Stimulated activated naive CD8-positive, alpha-beta T cell treated with anti-CD3 and anti-CD28 coated beads, Interleukin-15, Interleukin-2, amounts not matched to agents 100 U/mL and 50 U/mL, for 24 hours (primary cell): ENCODE measurements at regions not wholly inside any gene's neighbourhood (a gene's known extent, or its start where the extent isn't known, plus 50 kb on each side); places are given as distances from the start of the nearest gene placed in this dataset.
A peak's percentile ranks its signal among the peaks of the same experiment; 100 is the strongest.

Experiments used
- ATAC-seq: fragments of 150-1000 bp; cut with Tn5 transposase; one replicate; pipeline ENCODE4 v1.10.0; 2021
- DNase-seq: peaks from one replicate; pipeline ENCODE4 v3.0.0; 2021

DNA sequence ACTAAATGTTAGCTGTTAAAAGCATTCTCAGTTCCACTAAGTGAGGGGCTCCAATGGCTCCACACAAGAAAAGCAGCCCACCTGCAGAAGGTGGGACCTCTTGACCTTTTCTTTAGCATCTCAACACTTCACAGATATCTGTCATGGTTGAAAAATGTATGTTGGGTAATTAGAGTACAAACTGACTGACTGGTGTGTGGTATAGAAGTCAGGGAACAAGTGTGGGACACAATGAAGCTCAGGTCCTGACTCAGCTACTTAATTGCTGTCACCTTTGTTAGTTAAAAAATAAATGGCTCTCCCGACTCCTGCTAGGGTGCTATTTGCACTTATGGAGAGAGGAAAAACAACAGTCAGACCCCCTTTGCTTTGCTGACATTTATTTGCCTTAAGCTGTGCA lies 299.0 kb downstream of the TTC6 start:
- DNase-seq (no peak), ATAC-seq (no peak)

DNA sequence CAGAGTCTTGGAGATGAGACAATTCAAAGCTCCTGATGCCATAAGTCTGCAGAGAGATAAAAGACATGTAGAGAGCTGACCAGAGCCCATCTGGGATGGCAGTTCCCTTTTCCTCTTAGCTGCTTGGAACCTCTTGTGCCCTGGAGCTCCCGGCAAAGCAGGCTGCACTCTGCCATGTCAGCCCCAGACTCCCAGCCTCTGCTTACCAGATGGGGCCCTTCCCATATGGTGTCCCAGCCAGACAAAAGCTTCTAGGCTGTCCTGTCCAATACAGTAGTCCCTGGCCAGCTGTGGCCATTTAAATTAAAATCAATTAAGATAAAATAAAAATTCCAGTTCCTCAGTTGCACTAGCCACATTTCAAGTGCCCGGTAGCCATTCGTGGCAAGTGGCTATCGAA lies 303.9 kb downstream of the TTC6 start:
- no peak for DNase-seq
- no peak for ATAC-seq

DNA sequence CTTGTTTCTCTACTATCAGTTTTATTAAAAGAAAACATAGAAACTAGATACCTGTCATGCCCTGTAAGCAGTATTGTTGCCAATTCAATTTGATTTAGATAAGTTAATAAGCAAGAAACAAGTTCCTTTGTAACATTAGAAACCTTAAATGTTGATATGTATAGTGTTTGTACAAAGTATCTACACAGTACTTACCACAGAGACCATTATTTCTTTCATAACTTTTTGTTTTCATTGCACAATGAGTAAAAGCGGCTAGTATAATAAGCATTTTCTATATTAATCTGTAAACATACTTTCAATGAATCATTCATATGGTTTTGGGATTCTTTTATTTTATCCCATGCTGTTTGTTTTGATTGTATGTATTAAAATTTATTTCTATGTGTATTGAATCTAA lies 305.1 kb downstream of the TTC6 start:
- DNase-seq, result no peak
- ATAC-seq, result no peak

- no peak for DNase-seq
- no peak for ATAC-seq
These were observed 305.7 kb upstream of the SSTR1 start for GRCh38 chr14:37901978-37902377.

- DNase-seq (peak; percentile 6), ATAC-seq (no peak)
These were observed 304.1 kb upstream of the SSTR1 start for GRCh38 chr14:37903343-37904191.

GRCh38 chr14:37924622-37925021 lies 283.1 kb upstream of the SSTR1 start:
- DNase-seq (no peak), ATAC-seq (no peak)

DNA sequence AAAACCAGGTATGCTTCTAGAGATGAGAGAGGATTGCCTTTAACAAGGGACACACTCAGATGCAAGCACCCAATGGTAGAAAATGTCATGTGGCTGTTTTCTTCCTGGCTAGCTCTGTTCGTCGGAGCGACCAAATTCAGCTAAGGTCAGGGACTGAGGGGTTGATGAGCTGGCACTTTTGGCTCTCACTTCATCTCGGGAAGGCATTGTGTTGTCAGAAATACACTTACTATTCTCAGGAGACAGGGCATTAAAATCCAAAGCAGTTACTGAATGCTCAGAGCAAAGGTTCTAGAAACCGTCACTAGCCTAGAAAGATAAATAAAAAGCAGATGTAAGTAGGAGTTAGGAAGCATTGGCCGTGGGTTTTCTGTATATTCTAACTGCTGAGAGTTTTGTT lies 275.7 kb upstream of the SSTR1 start:
- no peak for ATAC-seq
- no peak for DNase-seq

GRCh38 chr14:37932481-37932880 lies 275.2 kb upstream of the SSTR1 start:
- ATAC-seq (no peak), DNase-seq (no peak)

DNA sequence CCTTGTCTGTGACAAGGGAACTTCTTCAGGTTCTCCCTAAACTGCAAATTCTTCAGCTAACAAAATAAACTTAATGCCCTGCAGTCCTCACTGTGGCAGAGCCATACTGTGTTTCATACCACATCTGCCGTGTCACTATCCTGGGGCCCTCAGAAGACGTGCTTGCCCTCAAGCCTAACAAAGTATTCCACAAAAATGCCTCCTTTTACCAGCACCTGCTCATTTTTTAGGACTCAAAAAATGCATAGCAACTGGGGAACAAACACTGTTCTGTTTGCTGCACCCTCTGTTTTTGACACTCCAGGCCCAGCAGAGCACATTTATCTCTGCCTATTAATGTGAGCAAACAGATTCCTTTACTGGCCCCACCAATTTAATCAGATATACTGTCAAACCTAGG lies 270.7 kb upstream of the SSTR1 start:
- ATAC-seq, result no peak

DNA sequence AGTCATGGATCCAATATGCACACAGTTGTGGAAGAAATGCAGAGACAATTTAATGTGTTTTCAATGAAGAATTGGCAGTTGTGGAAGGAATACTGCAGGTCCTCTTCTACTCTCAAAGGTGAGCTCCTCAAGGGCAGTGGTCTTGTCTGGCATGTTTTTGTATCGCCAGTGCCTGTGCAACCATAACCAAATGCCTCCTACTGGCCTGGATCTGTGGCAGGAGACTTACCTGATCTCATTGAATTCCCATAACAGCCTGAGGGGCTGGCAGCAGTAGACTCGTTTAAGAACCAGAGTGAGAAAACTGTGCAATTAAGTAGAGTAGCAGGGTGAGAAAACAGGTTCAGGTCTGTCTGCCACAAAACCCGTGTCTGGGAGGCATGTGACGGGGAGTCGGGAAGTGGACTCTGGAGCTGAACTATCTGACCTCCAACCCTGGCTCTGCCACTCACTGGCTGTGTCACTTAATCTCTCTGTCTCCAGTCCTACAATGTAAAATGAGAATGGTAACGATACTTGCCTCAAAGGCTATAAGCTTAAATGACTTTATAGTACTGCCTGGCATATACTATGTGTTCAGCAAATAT lies 268.2 kb upstream of the SSTR1 start:
- ATAC-seq, result no peak
- no peak for DNase-seq

More for the DNA sequence above, 270.7 kb upstream of the SSTR1 start:
- no peak for DNase-seq

GRCh38 chr14:37945959-37946358 lies 261.7 kb upstream of the SSTR1 start:
- no peak for ATAC-seq
- DNase-seq, result no peak

- ATAC-seq (no peak), DNase-seq (no peak)
These were observed 260.9 kb upstream of the SSTR1 start for GRCh38 chr14:37946819-37947218.

DNA sequence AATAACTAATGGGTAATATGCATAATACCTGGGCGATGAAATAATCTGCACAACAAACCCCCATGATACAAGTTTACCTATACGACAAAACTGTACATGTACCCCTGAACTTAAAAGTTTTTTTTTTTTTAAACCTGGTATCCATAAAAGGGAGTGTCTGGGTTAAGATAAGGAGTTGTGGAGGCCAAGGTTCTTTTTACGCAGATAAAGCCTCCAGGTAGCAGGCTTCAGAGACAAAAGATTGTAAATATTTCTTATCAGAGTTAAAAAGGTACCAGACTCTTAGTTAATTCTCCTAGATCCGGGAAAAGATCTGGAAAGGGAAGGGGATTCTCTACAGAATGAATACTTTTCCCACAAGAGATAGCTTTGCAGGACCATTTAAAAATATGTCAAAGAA lies 259.4 kb upstream of the SSTR1 start:
- no peak for ATAC-seq

DNA sequence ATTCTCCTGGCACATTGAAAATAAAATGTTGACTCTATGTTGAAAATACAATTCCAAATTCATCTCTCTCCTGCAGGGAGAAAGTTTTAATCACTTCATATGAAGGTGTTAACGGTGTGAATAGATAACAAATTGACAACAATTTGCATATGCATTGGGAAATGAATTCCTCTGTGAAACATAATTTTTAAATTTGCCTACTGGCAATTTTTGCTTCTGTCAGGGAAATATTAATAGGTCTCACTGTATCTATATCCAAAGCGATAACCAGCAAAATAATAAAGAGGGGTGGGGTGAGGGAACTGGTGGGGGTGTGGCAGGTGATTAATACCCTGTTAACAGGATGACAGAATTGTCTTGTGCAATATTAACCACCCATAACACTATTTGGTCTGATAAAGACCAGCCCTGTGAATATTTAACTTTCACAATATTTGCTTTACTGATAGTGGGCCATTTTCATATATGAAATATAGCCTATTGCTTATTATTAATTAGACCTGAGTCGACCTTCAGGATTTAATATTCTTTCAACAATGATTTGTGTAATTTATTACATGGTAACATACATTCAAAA lies 239.0 kb upstream of the SSTR1 start:
- no peak for DNase-seq
- no peak for ATAC-seq

More for the DNA sequence above, 259.4 kb upstream of the SSTR1 start:
- DNase-seq, result no peak

DNA sequence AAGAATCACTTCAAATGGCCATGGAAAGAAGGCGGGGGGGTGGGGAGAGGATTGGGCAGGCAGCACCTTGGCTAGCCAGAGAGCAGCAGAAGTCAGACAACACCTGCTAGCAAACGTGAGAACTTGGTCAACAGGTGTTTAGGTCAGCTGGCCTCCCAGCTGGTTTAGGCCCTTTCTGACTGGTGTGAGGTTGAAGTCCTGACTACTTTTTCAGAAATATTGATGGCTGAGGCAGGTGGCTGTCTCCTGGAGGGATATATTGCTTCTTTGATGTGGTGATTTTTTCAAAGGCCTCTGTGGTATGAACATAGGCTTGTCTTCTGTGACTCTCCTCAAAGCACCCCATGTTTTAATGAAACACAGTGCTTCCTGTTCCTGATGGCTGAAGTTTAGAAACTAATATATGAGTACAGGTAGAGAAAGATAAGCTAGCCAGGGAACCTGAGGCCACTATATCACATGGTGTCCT lies 238.2 kb upstream of the SSTR1 start:
- no peak for ATAC-seq
- DNase-seq, result no peak

DNA sequence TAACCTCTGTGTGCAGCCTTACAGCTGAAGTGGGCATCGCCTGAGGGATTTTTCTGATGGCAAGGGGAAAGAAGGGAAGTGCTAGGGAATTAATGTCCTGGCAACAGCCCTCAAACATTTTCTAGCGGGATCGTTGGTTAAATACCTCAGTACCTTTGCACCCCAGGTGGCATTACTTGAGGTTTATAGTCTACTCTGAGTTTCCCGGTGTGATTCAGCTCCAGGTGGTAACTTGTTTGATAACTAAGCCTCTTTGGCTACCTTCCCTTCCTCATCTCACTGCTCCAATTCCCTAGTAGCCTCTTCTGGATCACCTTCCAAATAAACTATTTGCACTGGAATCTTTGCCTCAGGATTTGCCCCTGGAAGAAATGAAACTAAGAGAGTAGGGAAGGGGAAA lies 237.0 kb upstream of the SSTR1 start:
- ATAC-seq, result no peak

GRCh38 chr14:37972941-37973887 lies 234.5 kb upstream of the SSTR1 start:
- ATAC-seq (no peak), DNase-seq (no peak)

More for the DNA sequence above, 237.0 kb upstream of the SSTR1 start:
- DNase-seq, result no peak

DNA sequence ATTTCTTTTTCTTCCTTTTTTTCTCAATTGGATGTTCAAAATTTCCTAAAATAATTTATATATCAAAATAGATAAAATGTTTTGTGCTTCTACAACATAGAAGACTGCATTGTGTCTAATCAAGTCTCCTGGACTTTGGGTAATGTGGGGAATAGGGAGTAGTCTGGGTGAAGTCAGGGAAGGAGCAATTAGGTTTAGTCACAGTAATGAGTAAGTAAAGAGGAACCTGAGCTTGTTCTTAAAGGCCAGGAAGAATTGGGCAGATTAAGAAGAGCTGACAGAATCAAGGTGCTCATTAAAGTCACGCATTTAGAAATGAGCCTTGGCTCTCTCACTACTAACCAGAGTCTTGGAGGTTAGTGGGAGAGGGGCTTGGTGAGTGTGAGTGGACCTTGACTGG lies 233.3 kb upstream of the SSTR1 start:
- DNase-seq, result no peak
- ATAC-seq, result no peak

DNA sequence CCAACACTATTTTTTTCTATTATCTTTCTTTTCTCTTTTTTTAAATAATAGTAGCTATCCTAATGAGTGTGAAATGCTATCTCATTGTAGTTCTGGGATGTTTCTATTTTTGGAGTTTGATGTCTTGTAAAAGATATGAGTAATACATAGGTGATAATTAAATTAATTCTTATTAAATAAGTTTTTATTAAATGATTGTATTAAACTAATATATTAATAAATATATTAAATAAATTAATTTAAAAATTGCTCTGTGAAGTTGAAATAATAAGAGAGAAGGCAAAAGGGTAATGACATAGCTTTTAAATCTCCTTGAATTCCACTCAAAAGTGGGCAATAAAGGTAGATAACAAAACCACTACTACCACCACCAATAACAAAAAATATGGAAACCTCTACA lies 230.2 kb upstream of the SSTR1 start:
- DNase-seq, result no peak
- ATAC-seq, result no peak

DNA sequence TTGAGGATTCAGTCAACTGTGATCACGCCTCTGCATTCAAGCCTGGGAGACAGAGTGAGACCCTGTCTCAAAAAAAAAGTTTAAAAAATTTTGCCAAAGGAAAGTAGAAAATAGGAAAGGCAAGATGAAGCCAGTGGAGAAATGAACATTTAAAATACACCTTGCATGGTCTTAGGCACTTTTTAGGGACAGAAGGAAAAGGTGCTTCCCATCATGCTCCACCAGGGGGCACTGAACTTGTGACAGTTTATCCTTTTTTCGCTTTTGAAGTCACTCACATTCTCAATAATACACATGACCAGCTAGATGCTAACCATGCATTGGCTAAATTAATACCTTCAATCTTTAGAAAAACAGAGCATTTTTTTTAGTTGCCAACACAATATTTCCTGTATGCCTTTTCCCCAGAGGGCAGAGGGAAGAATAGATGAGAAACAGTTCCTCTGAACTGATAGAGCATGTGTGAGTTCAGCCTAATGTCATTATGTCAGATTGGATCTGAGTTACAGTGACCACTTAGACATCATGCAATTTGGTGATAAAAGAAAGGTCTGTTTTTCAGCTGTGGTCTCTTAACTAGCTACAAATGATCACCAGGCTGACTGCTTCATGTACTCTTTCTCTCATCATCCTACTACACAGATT lies 221.8 kb upstream of the SSTR1 start:
- peak; percentile 47 for DNase-seq
- peak; percentile 52 for ATAC-seq

DNA sequence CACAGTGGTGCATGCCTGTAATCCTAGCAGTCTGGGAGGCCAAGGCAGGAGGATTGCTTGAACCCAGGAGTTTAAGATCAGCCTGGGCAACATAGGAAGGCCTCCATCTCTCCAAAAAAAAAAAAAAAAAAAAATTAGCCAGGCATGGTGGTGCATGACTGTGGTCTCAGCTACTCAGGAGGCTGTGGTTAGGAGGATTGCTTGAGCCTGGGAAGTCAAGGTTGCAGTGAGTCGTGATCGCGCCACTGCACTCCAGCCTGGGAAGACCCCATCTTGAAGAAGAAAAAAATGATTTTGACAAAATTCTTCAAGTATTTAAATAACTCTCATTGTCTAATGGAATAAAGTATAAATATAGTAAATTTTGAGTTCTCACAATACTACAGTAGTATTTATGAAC lies 219.2 kb upstream of the SSTR1 start:
- ATAC-seq, result no peak
- DNase-seq, result no peak

DNA sequence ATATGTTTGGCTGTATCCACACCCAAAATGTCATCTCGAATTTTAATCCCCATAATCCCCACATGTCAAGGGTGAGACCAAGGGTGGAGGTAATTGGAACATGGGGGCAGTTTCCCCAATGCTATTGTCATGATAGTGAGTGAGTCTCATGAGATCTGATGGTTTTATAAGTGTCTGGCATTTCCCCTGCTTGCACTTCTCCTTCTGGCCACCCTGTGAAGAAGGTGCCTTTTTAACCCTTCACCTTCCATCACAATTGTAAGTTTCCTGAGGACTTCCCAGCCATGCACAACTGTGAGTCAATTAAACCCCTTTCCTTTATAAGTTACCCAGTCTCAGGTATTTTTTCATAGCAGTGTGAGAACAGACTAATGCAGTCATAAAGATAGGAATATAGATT lies 216.7 kb upstream of the SSTR1 start:
- no peak for DNase-seq
- no peak for ATAC-seq
